ENCODE measurements at regions not wholly inside any gene's neighbourhood (a gene's known extent, or its start where the extent isn't known, plus 50 kb on each side); places are given as distances from the start of the nearest gene placed in this dataset.

DNA sequence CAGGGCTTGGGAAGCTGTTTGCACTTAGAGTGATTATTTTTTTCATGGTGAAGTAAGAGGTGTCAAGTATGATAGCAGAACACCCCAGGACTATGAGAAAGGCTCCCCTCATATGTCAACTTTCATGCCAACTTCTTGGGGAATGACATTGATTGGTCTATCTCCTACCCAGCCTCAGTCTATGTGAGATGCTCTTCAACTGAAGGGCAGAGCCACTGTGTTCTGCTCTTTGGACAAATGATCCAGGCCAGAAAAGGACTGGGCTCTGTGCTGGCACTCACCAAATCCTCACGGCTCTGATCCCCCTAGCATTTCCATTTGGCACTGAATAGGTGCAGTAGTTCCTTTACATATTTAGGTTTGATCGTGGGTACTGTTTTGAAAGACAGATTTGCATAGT, 151.1 kb downstream of the DMRT2 start:
- no peak for DNase-seq (ENCODE audit: low read depth)

DNA sequence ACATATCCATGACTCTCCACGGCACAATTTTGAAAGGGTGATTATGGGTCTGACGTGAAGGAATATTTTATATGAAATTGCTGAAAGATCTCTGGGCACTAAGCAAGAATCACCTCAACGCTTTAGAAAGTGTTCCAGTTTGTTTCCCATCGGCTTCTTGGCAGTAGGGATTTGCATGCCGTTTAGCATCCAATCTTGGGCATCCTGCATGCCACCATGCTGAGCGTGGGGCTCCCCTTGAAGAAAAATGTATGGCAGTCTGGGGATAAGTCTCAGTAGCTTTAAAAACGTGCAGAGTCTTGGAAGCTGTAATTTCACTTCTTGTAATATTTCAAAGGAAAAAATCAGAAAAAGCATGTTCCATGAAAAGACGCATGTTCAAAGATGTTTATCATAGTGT, 151.7 kb downstream of the DMRT2 start:
- DNase-seq (ENCODE audit: low read depth), result no peak

DNA sequence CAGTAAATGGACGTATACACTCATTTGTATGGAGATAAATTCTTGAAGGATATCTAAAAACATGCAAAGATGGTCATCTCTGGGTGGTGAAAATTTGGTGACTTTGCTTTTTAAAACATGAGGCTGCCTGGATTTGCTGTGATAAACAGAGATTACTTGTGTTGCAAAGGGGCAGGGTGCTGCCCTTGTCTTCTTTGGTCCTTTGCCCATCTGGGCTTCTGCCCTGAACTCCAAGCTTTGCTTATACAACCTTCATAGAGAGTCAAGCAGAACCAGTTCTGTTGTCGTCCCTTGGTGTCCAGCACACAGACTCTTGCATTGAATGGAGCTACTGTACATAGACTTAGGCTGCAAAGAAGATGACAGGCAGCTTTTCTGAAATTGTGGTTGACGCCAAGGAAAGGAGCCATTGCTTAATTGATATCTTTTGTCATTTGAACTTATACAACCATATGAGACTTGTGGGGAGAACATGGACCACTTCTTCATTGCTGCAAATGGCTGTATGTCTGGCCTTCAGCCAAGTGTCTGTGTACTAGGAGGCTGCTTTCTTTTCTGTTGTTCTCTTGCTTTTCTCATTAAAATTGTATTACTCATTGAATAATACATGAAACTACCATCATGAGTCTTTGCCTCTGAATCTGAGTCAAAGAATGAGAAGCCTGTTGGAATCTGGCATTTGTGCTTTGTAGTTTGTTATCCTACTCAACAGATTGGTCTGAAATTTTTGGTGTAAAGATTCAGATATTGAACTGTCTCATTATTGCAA, 152.5 kb downstream of the DMRT2 start:
- DNase-seq (ENCODE audit: low read depth), result no peak

DNA sequence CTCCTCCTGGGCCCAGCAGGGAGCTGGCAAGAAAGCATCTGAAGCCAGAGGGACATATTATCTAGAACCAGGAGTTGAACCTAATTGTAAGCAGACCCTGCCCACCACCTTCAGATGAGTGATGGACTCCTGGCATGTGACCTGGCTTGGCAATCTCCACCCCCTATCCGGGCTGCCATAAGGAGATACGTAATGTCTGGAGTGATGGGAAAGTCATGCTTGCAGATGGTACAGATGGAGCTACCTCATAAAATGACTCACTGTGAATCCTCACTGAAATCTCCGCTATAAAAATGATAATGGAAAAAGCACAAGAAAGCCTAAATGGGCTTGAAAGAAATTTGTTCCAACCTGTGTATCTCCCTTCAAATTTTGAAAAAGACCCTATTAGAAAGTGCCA, 157.5 kb downstream of the DMRT2 start:
- DNase-seq (ENCODE audit: low read depth), result peak; percentile 83

DNA sequence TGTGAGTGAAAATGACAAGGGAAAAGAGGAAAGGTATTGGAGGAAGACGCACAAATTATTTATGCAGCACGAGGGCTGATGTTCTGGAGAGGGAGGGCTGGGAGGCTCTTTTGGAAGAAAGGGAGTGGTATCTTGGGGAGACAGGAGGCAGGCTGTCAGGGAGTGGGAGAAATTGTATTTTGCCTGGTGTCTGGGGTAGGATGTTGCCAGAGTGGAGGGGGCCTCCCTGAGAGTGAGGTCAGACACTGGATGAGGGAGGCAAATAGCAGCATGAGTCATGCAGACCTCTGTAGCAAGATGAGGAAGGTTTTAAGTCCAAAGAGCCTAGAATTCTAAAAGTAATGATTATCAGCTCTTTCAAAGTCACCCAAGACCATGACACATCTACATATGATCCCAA, 158.0 kb downstream of the DMRT2 start:
- peak; percentile 83 for DNase-seq (ENCODE audit: low read depth)

DNA sequence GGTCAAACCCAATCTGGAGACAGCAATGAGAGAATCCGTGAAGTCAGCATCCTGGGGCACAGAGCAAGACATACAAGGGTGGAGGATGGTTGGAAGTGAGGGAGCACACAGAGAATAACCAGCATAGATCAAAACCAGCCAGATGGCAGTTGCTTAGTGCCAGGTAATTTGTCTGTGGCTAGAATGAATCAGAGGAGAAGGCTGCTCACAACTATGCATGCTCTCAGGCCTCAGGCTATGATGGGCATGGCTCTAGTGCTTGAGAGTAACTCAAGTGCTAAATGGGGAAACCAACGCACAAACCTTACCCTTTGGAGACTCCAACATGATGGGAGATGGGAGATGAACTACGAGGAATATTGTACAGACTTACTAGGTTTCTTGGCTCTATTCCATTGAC, 160.8 kb downstream of the DMRT2 start:
- DNase-seq (ENCODE audit: low read depth), result peak; percentile 45

DNA sequence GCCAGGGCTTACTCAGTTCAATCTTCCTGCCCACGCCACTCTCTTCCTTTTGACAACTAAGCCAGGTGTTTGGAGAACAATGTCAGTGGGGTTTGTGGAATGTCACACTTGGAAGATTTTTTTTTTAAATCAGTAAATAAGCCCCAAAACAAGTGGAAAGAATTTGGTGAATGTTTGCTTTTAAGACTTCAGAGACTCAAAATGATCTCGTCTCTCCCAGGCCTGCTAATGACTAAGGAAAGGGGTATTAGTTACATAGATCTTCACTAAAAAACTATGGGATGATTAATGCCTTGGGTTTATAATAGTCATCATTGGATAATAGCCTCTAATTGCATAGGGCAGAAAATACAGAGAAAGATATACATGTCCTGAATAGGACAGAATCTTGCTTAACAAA, 166.4 kb downstream of the DMRT2 start:
- DNase-seq (ENCODE audit: low read depth), result peak; percentile 44

DNA sequence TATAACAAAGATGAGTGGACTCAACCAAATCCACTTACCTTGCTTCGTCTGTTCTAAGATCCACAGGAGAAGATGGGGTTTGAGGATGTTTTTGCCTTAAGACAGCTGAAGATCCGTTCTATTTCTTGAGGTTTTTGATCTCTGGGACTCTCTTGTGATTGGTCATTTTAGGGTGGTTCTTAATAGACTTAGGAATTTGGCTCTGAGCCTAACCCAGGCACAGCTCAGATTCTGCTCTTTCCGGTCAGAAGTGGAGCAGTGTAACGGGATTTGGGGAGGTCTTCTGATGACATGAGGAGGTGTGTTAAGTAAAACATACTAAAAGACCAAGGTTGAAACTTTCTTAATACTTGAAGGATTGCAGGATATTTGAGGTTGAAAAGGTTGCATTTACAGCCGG, 166.9 kb downstream of the DMRT2 start:
- peak; percentile 15 for DNase-seq (ENCODE audit: low read depth)

DNA sequence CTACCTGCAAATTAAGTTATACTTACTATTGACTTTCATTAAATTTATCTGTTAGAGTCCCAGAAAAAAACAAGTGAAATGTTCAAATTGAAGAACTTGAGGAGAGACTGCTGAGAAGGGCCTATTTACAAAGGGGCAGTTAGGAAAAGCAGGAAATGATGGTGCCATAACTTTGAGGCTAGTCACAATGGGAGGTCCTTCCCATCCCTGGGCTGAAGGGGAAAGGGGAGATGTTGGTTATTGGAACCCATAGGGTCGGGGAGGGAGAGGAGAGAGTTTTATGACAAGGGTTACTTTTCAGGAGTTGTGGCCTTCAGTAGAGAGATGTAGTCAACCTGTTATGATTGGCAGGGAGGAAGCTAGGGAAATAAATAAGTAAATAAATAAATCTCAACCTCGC, 169.1 kb downstream of the DMRT2 start:
- peak; percentile 67 for DNase-seq (ENCODE audit: low read depth)

DNA sequence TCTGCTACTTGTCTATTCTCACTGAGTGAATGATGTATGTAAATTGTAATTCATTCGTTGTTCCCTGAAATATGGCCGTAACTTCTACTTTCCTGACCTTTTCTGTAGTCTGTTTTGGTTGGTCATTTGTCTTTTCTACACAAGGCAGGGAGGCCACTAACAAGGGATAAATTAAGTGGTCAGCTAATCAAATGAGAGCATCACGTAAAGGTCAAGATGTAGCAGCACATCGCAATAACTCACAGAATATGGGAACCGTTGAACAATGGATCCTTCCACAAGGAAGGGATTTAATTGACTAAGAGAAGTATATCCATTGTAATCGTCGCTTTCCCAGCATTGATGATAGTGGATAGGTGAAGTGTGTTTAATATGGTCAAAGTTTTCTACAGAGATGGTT, 171.1 kb downstream of the DMRT2 start:
- no peak for DNase-seq (ENCODE audit: low read depth)

DNA sequence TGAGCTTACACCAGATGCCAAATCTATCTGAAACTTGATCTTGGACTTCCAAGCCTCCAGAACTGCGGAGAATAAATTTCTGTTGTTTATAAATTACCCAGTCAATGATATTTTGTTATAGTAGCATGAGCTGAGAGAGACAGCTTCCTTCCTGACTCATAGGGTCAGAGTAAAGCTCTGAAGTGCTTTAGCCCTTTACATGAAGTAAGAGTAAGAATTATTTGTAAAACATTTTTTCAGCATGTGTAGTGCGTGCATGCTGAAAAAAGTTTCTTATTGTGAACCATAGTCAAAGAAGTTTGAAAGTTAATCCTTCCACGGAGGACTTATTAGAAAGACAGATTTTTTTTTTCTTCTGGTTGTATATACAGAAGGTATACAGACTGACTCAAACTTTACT, 172.4 kb downstream of the DMRT2 start:
- DNase-seq (ENCODE audit: low read depth), result peak; percentile 60

DNA sequence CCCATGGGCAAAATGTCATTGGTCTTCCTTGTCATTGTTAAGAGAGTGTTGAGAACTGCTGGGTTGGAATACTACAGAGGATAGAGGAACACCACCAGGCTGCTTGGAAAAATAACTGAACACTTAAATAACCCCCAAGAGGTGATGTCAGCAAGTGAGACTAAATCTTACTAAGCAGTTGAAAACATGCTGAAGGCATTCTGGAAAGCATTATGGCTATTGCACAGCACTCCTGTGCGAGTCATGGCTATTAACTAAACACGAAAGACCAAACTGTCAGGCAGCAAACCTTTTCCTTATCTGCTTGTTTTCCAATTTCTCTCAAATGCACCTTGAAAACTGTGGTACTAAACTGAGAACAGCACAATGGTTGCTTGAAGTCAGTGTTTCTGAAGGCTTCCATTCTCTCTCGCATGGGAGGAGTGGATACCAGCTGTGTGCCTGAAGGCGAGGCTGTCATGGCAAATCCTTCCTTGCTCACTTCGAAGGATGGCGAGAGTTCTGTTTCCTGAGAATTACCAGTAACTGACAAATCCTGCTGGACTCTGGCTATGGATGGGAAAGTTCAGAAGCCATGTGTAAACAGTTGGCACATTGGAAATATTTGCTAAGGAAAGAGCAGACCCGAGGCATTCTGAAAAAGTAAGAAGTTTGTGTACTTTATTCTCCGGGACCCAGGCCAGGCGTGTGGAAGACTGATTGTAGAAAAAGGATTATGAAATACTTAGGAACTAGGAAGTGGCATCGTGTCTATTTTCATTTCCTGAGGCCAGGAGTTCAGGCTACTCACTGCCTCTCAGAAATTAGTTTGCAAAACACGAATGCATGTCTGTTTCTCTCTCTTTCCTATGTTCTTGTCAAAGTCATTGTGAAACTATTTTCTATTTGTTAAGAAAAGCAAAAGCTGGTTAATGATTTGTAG, 182.1 kb downstream of the DMRT2 start:
- peak; percentile 61 for DNase-seq (ENCODE audit: low read depth)

DNA sequence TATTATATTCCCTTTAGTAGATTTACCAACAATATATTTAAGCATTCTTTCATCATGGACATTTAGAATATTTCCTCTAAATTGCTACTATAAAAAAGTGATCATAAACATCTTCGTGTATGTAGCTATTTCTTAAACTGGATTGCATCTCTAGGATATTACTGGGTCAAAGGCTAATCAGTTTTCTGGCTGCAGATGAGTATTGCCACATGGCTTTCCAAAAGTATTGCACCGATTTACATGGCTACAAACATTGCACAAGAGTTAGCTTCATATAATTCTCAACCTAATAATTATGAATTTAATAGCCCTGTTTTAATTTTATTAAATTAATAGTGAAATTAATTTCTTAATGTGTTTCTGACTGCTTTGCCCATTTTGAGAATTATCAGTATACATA, 183.4 kb downstream of the DMRT2 start:
- DNase-seq (ENCODE audit: low read depth), result no peak

DNA sequence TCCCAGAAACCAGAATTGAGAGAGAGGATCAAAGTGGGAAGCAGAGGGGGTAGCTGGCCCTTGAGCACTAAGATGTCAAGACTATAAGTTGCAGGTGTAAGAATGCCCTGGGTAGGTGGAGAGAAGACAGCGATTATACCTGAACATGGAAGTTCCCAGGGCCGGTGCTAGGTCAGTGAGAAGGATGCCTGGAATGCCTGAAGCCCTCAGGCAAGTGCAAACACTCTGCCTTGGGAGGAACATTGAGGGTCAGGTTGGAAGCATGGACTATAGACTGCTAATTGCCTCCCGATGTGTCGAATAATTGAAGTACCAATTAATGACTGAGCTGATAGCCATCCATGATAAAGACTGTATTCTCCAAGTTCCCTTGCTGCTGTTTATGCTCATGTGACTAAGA, 185.5 kb downstream of the DMRT2 start:
- no peak for DNase-seq (ENCODE audit: low read depth)

DNA sequence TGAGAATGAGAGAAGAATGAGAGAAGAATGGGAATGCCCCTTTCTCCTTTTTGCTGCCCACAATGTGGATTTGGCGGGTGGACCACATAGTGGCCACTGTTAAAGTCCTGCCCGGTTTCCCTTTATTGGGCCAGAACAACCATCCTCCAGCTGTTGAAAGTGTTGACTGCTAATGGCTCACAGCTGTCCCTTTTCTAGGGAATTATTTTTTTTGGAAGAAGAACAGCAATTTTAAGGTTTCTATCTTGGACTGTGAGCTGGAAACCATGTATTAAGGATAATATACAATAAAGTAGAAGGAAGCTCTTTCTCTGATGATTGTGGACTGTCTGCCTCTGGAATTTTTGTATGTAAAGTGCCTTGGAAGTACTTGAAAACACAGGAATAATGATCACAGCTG, 185.9 kb downstream of the DMRT2 start:
- DNase-seq (ENCODE audit: low read depth), result no peak

DNA sequence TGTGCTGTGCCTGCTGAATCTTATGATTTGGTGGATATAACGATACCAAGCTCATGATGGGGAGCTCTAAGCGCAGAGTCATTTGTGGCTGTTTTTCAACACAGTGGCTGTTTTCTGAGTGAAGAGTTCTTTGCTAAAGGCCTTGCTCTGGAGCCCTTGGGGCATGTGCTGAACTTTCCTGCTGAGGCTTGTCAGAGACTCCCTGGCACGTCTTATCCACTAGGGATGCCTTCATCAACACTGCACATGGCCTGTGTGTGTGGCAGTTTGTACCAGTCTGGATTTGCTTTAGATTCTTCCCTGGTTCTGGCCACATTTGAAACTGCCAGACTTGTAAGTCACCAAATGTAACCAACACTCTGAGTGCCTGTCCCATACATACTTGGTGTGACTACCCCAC, 188.2 kb downstream of the DMRT2 start:
- no peak for DNase-seq (ENCODE audit: low read depth)

DNA sequence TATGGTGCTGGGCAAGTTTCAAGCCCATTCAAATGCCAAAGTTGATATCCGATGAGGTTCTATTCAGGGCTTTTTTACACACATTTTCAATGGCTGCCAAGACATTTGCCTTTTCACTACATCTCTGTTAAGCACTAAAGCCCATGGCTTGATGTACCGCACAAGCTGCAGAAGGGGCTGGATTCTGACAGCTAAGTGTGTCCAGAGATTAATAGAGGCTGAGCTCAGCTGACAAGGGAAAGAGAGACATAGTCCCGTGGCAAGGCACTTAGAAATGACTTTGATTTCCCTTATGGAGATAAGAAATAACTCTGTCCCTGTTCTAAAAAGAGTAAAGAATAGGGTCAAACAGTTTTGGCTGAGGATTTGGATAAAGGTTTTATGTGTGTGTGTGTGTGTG, 198.6 kb downstream of the DMRT2 start:
- DNase-seq (ENCODE audit: low read depth), result no peak

DNA sequence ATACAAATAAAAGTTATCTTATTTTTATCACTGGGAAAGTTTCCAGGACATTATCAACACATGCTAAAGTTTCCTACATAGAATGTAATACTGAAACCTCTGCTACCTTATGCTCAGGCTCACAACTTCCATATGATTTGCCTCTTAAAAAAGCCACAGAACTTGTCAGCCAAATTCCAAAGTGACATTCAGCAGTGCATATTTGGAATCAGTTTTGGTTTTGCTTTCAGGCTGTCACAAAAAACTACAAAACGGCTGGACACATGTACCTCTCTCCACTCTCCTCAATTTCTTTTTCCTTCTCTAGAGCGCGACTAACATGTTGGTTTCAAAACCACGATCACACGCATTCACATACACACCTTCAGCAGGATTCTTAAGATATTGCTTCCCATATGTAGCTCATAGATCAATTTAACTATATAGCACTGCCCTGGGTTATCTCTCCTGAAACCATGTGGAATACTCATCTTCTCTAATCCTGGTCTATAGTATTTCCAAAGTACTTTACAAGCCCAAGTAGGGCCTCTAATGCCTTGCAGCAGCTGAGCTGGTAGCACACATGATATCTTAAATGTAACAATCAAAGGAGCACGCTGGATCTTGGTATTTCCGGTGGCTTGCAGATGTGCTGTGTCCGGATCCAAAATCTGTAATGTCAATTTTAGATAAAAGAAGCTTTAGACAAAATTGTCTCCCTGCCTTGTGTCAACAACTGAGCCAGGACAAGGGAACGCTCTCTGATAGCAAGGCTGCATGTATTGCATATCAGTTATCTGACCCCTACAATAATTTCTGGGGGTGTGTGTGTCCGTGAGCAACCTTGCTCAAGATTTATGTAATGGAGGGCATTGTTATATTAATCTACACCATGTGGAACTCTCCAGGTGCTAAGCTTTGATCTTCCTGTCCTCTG, 203.2 kb downstream of the DMRT2 start:
- no peak for DNase-seq (ENCODE audit: low read depth)

DNA sequence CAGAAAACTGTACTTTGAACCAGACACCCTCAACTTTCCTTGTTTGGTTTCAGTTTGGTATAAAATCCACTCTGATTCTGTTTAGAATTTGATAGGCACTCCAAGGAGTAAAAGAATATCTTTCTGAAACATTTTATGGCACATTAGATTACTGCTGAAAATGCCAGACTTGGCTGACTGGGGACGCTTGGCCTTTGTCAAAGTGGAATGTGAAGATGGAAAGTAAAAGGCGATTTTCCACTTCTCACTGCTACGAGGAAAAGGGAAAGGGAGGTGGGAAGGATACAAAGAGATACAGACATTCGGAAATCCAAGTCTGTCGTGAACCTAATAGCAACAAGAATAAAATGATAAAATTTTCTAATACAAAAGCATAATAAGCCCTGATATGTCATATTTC, 203.9 kb downstream of the DMRT2 start:
- DNase-seq (ENCODE audit: low read depth), result no peak

DNA sequence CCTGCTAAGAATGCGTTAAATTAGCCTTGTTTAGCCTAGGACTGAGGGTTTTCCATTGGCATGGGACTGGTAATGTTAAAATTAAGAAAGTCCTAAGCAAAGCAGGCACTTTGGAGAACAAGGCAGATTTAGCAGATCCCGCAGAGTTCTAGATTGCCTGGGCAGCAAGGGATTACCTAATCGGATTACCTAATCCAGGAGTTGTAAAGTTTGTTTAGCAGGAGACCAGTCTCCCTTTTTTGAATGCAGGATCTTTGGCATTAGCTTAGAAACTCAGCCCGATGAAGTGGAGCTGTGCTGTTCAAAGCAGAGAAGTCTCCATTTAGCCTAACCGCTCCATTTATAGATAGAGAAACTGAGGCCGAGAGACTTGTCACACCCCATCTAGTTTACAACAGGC, 206.0 kb downstream of the DMRT2 start:
- DNase-seq (ENCODE audit: low read depth), result no peak

DNA sequence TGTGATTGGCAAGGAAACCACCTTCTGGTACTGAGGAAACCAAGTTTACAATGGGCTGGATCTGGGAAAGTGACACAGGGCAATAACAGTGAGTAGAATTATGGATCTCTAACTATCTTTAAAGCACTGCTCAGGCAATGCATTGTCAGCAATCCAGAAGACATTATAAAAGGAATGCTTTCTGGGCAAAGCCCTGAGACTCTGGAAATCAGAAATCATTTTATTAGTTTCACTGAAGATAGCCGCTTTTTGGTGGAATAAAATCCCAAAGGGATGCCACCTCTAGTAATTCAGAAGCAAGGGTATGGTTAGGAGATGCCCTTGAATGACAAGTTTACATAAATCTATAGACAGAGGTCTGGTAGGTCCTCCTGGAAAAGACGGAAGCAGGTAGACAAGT, 211.1 kb downstream of the DMRT2 start:
- DNase-seq (ENCODE audit: low read depth), result no peak

Data from HT1080 (cell line).